ENCODE measurements at regions not wholly inside any gene's neighbourhood (a gene's known extent, or its start where the extent isn't known, plus 50 kb on each side); places are given as distances from the start of the nearest gene placed in this dataset.
"Not testable (repeated sequence)": the region's sequence is repeated elsewhere in the genome, so short reads cannot be mapped to it uniquely, and the experiment has no call there.

DNA sequence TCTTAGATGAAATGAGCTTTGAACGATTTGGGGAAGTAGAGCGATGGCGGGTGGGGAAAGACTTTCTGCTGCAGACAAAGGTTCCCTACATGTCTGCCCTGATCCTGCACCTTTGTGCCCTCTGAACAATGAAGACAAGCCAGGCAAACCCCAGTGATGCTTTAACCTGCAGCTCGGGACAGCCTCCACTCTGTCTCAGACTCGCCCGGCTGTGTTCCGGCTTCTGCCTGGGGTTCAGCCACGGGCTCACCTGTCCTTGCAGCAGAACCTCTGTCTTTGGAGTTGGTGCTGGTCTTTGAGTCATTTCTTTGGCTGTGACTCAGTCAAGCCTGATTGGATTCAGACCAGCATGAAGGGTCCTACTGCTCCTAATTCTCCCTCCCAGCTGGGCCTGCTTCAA, 823.6 kb upstream of the TPTE start:
- DNase-seq = not testable (repeated sequence)

DNA sequence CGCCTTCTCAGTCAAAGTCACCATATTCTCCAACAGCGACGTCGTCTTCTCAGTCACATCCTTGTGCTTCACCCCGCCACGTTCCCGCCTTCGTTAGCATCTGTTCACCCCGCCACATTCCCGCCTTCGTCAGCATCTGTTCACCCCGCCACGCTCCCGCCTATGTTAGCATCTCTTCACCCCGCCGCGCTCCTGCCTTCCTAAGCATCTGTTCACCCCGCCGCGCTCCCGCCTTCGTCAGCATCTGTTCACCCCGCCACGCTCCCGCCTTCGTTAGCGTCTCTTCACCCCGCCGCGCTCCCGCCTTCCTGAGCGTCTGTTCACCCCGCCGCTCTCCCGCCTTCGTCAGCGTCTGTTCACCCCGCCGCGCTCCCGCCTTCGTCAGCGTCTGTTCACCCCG, 816.4 kb upstream of the TPTE start:
- not testable (repeated sequence) for DNase-seq

DNA sequence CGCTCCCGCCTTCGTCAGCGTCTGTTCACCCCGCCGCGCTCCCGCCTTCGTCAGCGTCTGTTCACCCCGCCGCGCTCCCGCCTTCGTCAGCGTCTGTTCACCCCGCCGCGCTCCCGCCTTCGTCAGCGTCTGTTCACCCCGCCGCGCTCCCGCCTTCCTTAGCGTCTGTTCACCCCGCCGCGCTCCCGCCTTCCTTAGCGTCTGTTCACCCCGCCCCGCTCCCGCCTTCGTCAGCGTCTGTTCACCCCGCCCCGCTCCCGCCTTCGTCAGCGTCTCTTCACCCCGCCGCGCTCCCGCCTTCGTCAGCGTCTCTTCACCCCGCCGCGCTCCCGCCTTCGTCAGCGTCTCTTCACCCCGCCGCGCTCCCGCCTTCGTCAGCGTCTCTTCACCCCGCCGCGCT, 815.9 kb upstream of the TPTE start:
- DNase-seq = not testable (repeated sequence)

DNA sequence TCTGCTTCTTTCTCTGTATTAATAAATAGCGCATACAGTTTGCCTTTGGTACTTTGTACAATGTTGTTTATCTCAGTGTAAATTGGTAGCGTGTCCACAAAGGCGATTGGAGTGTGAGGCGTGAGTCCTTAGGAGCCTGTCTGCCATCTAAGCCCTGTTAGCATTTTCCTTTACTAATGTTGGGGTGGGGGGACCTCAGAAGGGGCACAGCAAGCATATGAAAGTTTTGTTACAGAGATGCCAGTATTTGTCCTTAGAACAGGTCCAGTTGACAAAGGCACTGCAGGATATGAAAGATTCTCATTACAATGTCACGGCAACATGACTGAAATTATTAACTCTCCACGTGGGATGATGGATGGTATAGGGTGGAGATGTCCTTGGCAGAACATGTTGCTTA, 796.8 kb upstream of the TPTE start:
- DNase-seq = not testable (repeated sequence)

DNA sequence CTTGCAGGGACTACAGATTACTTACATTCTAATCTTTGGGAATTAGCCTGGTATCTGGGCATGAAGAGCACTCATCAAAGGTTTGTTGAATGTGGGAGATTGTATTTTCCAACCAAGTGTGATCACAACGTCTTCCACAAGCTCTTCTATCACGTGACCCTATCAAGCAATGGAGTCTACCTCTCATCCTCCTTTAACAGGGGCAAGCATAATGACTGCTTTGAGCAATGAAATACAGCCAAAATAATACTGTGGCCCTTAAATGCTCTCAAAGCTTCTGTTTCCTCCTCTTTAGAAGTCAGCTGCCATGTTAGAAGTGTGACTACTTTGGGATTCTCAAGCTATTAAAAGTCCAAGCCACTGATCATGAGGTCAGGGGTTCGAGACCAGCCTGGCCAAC, 794.2 kb upstream of the TPTE start:
- not testable (repeated sequence) for DNase-seq

DNA sequence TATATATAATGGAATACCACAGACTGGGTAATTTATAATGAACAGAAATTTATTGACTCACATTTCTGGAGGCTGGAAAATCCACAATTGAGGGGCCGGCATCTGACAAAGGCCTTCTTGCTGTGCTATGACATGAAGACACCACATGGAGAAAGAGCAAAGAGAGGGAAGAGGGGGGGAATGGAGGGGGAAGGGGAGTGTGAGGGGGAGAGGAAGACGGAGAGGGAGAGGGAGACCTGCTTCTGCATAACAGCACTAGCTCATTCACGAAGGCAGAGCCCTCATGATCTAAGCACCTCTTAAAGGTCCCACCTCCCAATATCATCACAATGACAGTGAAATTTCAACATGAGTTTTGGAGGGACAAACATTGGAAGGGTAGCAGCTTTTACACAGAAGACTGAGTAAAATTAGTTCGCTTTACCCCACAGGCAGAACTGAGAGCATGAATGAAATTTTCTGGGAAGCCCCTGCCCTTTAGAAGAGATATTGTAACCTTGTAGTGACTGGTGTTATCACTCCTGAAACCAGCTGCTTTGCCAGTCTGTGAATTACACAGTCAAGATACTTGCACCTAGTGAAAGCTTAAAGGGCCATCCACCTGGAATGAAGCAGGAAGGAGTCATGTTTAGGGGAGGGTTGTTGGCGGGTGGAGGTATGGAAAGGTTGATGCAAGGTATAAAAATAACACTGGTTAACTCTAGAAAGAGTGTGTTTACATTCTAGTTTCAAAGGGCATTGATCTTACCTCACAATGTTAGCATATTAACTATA, 793.0 kb upstream of the TPTE start:
- not testable (repeated sequence) for DNase-seq

DNA sequence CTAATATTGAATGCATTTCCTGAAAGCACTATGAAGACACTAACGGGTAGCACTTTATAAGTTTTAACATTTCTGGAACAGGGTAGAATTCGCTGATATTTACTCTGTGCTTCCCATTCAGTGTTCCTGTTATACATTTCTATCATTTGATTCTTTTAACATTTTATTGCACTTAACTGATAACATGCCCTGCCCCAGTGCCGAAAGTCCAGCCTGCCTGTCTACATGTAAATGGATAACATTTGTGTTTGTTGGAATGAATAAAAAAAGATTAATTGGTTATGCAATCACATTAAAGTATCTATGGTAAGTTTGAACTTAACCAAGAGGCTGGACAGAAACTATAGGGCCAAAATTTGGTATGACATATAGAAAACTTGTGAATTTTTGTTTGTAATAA, 790.5 kb upstream of the TPTE start:
- DNase-seq = no peak

DNA sequence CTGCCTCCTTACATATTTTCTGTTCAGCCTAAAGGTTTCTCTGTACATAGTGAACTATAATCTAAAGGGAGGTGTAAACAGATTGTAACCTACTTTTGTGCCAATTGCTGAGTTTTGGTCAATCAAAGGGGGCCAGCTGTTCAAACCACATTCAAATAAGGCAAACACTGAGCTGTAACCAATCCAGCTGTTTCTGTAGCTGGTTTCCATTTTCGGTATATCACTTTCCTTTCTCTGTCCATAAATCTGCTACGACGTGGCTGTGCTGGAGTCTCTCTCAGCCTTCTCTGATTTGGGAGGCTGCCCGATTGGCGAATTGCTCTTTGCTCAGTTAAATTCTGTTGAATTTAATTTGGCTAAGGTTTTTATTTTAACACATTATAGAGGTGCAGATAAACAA, 790.1 kb upstream of the TPTE start:
- not testable (repeated sequence) for DNase-seq

DNA sequence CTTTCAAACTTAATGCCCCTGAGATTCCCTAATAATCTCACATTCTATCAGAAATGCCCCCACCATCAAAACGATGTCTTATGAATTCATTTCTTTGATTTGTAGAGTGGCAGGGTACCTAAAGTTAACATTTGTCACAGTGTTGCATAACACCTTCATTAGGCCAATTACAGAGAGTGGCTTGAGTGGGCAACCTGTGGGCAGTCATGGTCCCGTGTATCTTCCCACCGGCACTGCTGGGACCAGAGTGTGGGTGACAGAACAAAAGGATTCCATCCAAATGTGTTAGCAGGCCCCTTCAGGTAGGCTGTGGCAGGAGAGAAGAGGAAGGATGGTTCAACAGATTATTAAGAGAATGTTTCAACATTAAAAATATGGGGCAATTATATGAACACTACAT, 788.8 kb upstream of the TPTE start:
- not testable (repeated sequence) for DNase-seq

DNA sequence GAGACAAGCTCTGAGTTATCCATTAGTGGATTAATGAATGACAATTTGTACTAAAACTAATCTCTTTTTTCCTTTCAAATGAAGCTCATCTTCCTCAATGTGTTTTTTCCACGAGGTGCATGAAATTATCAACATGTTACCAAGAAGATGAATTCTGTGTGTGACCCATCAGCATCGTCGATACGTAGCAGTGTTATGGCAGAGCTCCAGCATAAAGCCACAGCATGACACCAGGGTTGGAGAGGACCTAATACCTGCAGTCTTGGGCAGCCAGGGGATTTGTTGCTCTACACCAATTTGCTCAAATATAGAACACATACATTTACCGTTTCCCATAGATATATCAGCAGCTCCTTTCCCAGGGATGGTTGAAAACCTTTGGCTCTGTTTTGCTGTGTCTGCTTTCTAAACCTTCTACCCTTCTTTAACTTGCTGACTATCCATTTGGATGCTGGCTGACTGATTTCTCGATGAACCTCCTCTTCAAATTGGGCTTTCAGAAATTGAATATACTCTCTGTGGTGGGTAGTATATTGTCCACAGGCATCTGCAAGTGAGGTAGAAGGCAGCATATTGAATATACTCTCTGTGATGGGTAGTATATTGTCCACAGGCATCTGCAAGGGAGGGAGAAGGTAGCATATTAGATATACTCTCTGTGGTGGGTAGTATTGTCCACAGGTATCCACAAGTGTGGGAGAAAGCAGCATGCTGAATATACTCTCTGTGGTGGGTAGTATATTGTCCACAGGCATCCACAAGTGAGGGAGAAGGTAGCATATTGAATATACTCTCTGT, 787.4 kb upstream of the TPTE start:
- DNase-seq = not testable (repeated sequence)

DNA sequence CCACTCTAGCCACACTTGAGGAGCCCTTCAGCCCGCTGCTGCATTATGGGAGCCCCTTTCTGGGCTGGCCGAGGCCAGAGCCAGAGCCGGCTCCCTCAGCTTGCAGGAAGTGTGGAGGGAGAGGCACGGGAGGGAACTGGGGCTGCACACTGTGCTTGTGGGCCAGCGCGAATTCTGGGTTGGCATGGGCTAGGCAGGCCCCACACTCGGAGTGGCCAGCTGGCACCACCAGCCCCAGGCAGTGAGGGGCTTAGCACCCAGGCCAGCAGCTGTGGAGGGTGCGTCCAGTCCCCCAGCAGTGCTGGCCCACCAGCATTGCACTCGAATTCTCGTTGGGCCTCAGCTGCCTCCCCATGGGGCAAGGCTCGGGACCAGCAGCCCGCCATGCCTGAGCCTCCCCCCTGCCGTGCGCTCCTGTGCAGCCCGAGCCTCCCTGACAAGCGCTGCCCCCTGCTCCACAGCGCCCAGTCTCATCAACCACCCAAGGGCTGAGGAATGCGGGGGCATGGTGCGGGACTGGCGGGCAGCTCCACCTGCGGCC, 785.9 kb upstream of the TPTE start:
- DNase-seq = no peak

DNA sequence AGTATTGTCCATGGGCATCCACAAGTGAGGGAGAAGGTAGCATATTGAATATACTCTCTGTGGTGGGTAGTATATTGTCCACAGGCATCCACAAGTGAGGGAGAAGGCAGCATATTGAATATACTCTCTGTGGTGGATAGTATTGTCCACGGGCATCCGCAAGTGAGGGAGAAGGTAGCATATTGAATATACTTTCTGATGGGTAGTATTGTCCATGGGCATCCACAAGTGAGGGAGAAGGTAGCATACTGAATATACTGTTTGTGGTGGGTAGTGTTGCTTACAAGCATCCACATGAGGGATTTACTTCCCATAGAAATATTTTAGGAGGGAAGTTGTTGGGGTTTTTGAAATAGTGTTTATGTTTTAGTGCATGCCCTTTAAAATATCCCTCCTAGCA, 784.1 kb upstream of the TPTE start:
- not testable (repeated sequence) for DNase-seq

DNA sequence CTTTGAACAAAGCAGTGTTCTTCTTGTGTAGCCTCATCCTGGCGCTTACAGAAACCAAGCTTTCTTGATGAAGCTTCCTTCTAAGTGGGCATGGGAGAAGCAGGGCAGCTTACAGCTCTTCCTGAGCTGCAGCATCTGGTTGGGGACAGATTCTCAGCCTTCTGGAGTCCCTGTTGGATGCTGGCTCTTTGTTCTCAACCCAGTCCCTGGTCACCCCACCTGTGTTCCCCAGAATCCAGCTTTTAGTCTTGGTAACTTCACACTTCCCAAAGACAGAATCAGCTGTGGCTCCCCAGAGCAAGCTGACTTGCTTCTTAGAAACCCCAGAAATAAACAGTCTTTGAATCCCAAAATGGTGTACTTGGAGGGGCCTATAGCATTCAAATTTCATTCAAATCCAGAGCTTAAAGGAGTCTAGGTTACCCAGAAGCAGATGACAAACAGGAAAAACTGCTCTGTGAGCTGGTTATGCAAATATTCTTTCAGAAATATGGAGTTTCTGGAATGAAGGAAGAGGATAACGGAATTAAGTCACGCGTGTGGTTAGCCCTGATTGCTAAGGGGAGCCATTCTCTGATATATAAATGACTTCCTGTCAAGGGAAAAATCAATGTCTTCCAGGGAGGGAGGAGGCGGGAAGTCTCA, 783.4 kb upstream of the TPTE start:
- not testable (repeated sequence) for DNase-seq

DNA sequence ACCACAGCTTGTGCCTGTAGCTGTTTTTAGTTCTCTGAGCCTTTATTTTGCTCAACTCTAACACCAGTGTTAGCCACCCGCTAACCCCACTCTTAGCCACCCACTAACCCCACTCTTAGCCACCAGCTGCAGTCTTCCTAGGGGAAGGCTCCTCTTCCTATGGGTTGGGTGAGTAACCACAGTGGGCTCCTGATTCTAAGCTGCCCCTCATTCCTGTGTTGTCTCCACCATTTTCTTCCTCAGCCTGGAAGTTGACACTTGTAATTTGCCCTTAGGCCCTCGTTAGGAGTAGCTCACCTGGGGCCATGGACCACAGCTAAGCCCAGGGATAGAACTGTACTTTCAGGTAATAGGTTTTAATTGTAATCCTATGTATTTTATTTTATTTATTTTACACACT, 782.9 kb upstream of the TPTE start:
- no peak for DNase-seq

DNA sequence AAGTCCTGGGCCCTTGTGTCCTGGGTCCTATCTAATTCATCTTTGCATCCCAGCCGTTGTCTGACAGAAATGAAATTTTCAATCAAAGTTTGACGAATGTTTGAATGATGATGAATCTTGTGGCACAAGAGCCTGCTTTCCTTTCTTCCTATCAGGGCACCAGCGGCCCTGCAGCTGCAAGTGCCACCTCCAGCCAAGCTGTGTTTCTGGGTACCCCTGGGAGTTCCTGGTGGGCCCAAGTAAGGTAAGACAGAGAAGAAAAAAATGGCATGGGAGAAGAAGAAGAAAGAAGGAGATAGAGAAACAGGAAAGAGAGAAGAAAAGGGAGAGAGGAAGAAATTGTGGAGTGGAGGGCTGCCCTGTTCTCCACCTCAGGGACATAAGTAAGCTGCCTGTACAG, 782.1 kb upstream of the TPTE start:
- DNase-seq = no peak

DNA sequence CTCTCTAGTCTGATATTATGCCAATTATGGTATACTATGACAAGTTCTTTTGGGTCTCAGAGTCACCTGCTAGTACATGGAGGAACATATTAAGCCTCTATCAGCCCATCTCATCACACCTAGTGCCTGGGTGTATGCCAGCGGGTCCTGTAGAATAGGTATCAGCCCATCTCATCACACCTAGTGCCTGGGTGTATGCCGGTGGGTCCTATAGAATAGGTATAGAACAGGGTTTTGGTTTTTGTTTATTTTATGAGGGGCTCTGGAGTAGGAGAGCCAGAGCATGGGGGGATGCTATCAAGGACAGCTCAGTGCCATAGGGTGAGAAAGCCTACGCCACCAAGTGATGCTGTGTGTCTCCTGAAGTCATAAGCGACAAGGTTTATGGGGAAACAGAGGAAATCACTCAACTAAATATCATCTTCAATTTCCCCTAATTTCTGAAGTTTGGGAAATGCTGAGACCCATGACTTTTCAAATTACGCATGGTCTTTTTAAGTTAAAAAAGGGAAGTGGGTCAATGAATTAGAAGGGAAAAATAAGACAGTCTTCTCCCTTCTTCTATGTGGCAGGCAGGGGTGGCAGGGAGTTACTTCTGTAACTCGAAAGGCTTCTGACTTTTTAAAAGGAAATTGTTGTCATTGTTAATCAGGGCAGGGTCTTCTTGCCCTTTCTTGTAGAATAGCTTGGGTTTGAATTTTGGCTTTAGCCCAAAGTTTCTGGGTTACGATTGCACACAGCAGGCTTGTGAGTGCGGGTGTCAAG, 781.0 kb upstream of the TPTE start:
- DNase-seq = not testable (repeated sequence)

DNA sequence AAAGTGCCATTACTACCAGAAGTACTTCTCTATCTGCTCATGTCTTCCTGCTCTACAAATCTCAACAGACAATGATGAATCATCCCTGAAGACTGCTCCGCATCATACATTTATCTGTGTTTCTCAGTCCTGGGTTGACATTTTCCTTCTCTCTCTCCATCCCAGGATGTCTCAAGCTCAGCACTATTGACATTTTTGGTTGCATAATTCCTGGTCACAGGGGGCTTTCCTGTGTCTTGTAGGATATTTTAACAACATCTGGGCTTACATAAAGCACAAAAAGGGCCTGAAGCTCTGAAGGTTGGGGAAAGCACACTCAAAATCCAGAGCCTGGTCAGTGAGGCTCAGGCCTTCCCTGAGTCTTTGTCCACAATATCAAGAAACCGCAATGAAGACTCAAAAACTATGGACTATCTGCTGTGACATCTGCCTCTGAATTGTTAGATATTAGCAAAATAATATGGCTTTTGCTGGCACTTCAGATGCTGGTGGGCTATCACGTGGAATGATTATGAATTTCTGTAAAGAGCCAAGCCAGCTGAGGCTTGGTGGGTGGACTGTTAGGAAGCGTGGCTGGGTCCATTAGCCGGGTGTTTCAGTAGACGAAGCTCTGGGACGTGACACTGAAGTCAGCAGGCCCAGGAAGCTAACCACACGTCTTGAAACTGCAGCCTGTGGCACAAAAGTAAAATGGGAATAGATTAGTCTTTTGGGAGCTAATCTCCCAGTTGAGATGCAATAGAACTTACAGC, 780.2 kb upstream of the TPTE start:
- not testable (repeated sequence) for DNase-seq

DNA sequence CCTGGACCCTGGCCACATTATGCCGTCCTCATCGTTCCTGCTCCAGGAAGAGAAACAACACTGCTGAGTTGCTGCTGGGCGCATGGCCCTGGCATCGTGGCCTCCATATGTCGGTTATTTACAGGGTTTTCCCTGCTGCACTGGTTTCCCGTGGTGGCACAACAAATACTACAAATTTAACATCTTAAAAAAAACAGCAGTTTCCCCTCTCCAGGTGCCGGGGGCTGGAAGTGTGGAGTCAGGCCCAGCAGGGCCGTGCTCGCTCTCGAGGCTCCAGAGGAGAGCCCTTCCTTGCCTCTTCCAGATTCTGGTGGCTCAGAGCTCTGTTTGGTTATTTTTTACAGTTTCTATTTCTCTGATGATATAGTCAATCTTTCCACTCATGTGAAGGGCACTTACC, 777.8 kb upstream of the TPTE start:
- DNase-seq = not testable (repeated sequence)

DNA sequence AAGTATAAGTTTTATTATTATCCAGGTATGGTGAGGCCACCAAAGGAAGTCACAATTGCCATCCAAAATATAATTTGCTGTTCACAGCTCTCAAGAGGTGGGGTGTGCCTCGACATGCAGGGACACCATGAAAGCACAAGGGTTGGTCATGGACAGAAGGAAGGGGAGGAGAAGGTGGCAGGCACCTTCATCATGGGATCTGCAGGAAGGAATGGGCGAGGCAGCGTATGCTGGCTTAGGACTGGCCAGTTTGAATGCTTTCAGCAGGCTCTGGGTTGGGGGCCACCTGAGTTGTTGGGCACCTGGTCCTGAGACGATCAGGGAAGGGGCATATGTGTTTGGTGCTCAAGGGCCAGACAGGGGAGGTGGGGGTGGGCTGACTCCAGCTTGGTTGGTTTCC, 777.2 kb upstream of the TPTE start:
- not testable (repeated sequence) for DNase-seq

DNA sequence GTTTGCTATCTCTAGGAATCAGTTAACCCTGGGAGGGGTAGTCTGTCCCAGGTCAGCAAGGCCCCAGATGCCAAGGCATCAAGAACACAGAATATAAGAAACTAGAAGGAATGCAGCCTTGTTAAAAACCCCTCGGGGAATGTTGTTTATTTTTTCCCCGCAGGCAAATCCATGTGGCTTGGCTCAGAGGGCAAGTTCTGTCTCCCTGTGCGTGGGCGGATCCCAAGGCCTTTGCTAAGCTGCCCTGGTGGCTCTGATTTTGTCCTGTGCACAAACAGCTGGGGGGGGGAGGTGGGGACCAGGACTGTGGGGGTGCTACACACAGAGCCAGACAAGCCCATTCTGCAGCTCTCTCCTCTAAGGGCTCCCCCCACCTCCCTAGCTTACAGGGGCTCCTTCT, 776.8 kb upstream of the TPTE start:
- not testable (repeated sequence) for DNase-seq

DNA sequence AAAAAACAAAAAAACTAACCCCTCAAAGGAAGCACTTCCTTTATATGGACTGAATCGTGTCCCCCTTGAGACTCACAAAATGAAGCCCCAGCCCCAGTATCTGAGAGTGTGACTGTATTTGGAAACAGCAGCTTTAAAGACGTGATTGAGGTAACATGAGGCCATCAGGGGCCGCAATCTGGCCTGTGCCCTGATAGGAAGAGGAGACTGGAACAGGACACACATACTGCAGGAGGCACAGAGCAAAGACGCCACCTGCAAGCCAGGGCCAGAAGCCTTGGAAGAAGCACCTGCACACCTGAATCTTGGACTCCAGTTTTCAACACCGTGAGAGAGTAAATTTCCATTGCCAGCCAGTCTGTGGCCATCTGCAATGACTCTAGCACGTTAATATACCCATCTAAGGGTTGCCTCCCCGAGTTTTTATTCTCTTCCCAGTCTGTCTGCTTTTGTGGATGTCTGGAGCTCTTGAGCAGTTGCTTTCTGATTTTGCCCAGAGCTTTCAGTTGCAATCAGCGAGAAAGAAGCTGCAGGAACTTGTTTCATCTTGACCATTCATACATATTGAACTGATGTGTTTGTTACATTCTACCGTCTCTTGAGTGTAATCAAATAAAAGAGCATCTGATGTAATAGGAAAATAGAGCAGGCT, 775.8 kb upstream of the TPTE start:
- not testable (repeated sequence) for DNase-seq
